ENCODE measurements at regions not wholly inside any gene's neighbourhood (a gene's known extent, or its start where the extent isn't known, plus 50 kb on each side); places are given as distances from the start of the nearest gene placed in this dataset.

DNA sequence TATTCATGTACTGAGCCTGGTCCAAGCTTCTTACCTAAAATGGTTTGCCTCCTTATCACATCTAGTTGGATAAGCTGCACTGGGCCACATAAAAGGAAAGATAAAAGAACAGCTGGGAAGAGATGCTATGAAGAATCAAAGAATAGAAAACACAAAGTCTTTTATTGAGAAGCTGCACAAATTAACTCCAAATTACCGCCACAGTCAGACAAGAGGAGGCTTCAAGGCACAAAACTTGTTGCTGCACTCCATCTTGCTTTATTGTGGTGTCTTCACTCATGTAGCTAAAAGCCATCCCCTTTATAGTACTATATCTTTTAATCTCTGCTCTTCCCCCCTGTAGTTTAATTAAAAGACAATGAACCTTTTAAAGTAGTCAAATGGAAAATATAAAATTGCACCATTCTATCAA is 330.6 kb upstream of the PMFBP1 start:
- TF ChIP-seq BCL11B (tag by site-specific recombination; IDR thresholded peaks at IDR 0.05; ENCODE audit: low read depth), result no peak
- TF ChIP-seq, protein P1, sequence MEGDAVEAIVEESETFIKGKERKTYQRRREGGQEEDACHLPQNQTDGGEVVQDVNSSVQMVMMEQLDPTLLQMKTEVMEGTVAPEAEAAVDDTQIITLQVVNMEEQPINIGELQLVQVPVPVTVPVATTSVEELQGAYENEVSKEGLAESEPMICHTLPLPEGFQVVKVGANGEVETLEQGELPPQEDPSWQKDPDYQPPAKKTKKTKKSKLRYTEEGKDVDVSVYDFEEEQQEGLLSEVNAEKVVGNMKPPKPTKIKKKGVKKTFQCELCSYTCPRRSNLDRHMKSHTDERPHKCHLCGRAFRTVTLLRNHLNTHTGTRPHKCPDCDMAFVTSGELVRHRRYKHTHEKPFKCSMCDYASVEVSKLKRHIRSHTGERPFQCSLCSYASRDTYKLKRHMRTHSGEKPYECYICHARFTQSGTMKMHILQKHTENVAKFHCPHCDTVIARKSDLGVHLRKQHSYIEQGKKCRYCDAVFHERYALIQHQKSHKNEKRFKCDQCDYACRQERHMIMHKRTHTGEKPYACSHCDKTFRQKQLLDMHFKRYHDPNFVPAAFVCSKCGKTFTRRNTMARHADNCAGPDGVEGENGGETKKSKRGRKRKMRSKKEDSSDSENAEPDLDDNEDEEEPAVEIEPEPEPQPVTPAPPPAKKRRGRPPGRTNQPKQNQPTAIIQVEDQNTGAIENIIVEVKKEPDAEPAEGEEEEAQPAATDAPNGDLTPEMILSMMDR (tag by site-specific recombination; IDR thresholded peaks at IDR 0.05), result no peak
- TF ChIP-seq BCL11A (tag by site-specific recombination; IDR thresholded peaks at IDR 0.05; ENCODE audit: low read depth), result no peak
- TF ChIP-seq, protein P2, sequence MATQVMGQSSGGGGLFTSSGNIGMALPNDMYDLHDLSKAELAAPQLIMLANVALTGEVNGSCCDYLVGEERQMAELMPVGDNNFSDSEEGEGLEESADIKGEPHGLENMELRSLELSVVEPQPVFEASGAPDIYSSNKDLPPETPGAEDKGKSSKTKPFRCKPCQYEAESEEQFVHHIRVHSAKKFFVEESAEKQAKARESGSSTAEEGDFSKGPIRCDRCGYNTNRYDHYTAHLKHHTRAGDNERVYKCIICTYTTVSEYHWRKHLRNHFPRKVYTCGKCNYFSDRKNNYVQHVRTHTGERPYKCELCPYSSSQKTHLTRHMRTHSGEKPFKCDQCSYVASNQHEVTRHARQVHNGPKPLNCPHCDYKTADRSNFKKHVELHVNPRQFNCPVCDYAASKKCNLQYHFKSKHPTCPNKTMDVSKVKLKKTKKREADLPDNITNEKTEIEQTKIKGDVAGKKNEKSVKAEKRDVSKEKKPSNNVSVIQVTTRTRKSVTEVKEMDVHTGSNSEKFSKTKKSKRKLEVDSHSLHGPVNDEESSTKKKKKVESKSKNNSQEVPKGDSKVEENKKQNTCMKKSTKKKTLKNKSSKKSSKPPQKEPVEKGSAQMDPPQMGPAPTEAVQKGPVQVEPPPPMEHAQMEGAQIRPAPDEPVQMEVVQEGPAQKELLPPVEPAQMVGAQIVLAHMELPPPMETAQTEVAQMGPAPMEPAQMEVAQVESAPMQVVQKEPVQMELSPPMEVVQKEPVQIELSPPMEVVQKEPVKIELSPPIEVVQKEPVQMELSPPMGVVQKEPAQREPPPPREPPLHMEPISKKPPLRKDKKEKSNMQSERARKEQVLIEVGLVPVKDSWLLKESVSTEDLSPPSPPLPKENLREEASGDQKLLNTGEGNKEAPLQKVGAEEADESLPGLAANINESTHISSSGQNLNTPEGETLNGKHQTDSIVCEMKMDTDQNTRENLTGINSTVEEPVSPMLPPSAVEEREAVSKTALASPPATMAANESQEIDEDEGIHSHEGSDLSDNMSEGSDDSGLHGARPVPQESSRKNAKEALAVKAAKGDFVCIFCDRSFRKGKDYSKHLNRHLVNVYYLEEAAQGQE (tag by site-specific recombination; IDR thresholded peaks at IDR 0.05), result no peak
- TF ChIP-seq ZNF140 (tag by site-specific recombination; IDR thresholded peaks at IDR 0.05), result no peak
- no peak for TF ChIP-seq ZNF677 (tag by site-specific recombination; IDR thresholded peaks at IDR 0.05)
- TF ChIP-seq ZEB2 (tag by site-specific recombination; IDR thresholded peaks at IDR 0.05), result no peak
- TF ChIP-seq ZNF138 (tag by site-specific recombination; IDR thresholded peaks at IDR 0.05; ENCODE audit: borderline replicate concordance), result no peak
- no peak for TF ChIP-seq ZNF292 (tag by site-specific recombination; IDR thresholded peaks at IDR 0.05; ENCODE audit: borderline replicate concordance, low read depth)
- no peak for TF ChIP-seq ZNF24 (tag by site-specific recombination; IDR thresholded peaks at IDR 0.05)
- no peak for TF ChIP-seq ZNF274 (IDR thresholded peaks at IDR 0.05; ENCODE audit: low read length)
- no peak for TF ChIP-seq ZNF274 (tag by site-specific recombination; IDR thresholded peaks at IDR 0.05; ENCODE audit: borderline replicate concordance)
- TF ChIP-seq ZSCAN30 (tag by site-specific recombination; IDR thresholded peaks at IDR 0.05), result no peak
